IMR-90 (cell line): ENCODE measurements at regions not wholly inside any gene's neighbourhood (a gene's known extent, or its start where the extent isn't known, plus 50 kb on each side); places are given as distances from the start of the nearest gene placed in this dataset.
A peak's percentile ranks its signal among the peaks of the same experiment; 100 is the strongest.

Source experiments
- ATAC-seq: fragments of 200-7000 bp; cut with Tn5 transposase; 2 replicates; pipeline ENCODE4 v1.9.1; 2020; ENCODE audit warnings: low read depth, mild to moderate bottlenecking, moderate library complexity
- BruUV-seq: library from RNA; stranded (reverse); fragments of 400-500 nt; replicated peaks from 2 replicates; lab custom pipeline; 2021; lab: Mats Ljungman, UMichigan
- CTCF ChIA-PET: fragments of 300-600 bp; formaldehyde crosslinking; extraction: SDS; loops from one replicate; lab custom pipeline; 2021; ENCODE audit warnings: antibody characterized with exemption; lab: Yijun Ruan, JAX
- POLR2A ChIA-PET: fragments of 300-600 bp; sonication (Branson Sonifier 250); formaldehyde crosslinking; loops from one replicate; lab custom pipeline; 2022; ENCODE audit warnings: antibody characterized with exemption; ENCODE audit not compliant: unreplicated experiment; lab: Charles Lee
- DNase-seq: peaks from one replicate; pipeline ENCODE4 v3.0.0; 2013
- H2AFZ ChIP-seq: replicated peaks from 2 replicates; pipeline ENCODE3; 2013; ENCODE audit warnings: low read length, mild to moderate bottlenecking; ENCODE audit not compliant: poor library complexity
- H2AK5ac ChIP-seq: 2 replicates; pipeline ENCODE4 v1.6.1; 2013; ENCODE audit warnings: low read depth, low read length, inconsistent platforms
- H2AK9ac ChIP-seq: replicated peaks from 2 replicates; pipeline ENCODE3; 2013; ENCODE audit warnings: mild to moderate bottlenecking, low read depth, low read length, moderate library complexity; ENCODE audit not compliant: poor library complexity
- H2BK120ac ChIP-seq: 2 replicates; pipeline ENCODE4 v1.6.1; 2013; ENCODE audit warnings: low read depth, low read length, inconsistent platforms
- H2BK15ac ChIP-seq: 3 replicates; pipeline ENCODE4 v1.6.1; 2013; ENCODE audit warnings: low read depth, low read length, inconsistent platforms
- H2BK20ac ChIP-seq: 2 replicates; pipeline ENCODE4 v1.6.1; 2013; ENCODE audit warnings: low read depth, mild to moderate bottlenecking, inconsistent platforms, low read length, moderate library complexity
- H2BK5ac ChIP-seq: 2 replicates; pipeline ENCODE4 v1.6.1; 2013; ENCODE audit warnings: mild to moderate bottlenecking, low read depth, low read length, inconsistent platforms; ENCODE audit not compliant: poor library complexity, severe bottlenecking
- H3K14ac ChIP-seq: replicated peaks from 2 replicates; pipeline ENCODE4 v1.6.1; 2013; ENCODE audit warnings: low read depth, low read length, inconsistent platforms
- H3K18ac ChIP-seq: 2 replicates; pipeline ENCODE4 v1.6.1; 2013; ENCODE audit warnings: low read depth, low read length, control low read depth
- H3K23ac ChIP-seq: 2 replicates; pipeline ENCODE4 v1.6.1; 2013; ENCODE audit warnings: low read depth, low read length, inconsistent platforms
- H3K27ac ChIP-seq: 2 replicates; pipeline ENCODE4 v1.5.1; 2013; ENCODE audit warnings: mild to moderate bottlenecking, control low read depth, low read length; ENCODE audit not compliant: insufficient read depth
- H3K27me3 ChIP-seq: 2 replicates; pipeline ENCODE4 v1.6.1; 2013; ENCODE audit warnings: low read length; ENCODE audit not compliant: control insufficient read depth, insufficient read depth
- H3K36me3 ChIP-seq: 2 replicates; pipeline ENCODE4 v1.6.1; 2013; ENCODE audit warnings: low read length, mixed read lengths; ENCODE audit not compliant: control insufficient read depth, insufficient read depth
- H3K4ac ChIP-seq: 2 replicates; pipeline ENCODE4 v1.6.1; 2013; ENCODE audit warnings: low read depth, low read length, inconsistent platforms
- H3K4me1 ChIP-seq: 2 replicates; pipeline ENCODE4 v1.6.1; 2013; ENCODE audit warnings: low read length, mixed read lengths; ENCODE audit not compliant: control insufficient read depth, insufficient read depth
- H3K4me2 ChIP-seq: 2 replicates; pipeline ENCODE4 v1.6.1; 2013; ENCODE audit warnings: low read depth, mild to moderate bottlenecking, control low read depth, low read length, moderate library complexity
- H3K4me3 ChIP-seq: 2 replicates; pipeline ENCODE4 v1.5.1; 2013; ENCODE audit warnings: low read depth, mild to moderate bottlenecking, control low read depth, low read length, moderate library complexity; ENCODE audit not compliant: insufficient read depth
- H3K56ac ChIP-seq: 2 replicates; pipeline ENCODE4 v1.6.1; 2013; ENCODE audit warnings: low read length, inconsistent platforms; ENCODE audit not compliant: insufficient read depth; ENCODE audit errors: extremely low read depth
- H3K79me1 ChIP-seq, 2 experiments: 2 replicates each; pipeline ENCODE4 v1.6.1; 2013; ENCODE audit warnings: low read length in 2 of 2, inconsistent platforms in 1 of 2, low read depth in 1 of 2
- H3K9ac ChIP-seq: 2 replicates; pipeline ENCODE4 v1.6.1; 2013; ENCODE audit warnings: low read depth, low read length, control low read depth
- H3K9me1 ChIP-seq: 2 replicates; pipeline ENCODE4 v1.6.1; 2013; ENCODE audit warnings: low read length, inconsistent platforms; ENCODE audit not compliant: insufficient read depth
- H3K9me3 ChIP-seq: 2 replicates; pipeline ENCODE4 v1.6.1; 2013; ENCODE audit warnings: low read length; ENCODE audit not compliant: control insufficient read depth, insufficient read depth
- H4K20me1 ChIP-seq: 2 replicates; pipeline ENCODE4 v1.6.1; 2013; ENCODE audit warnings: low read length, inconsistent platforms; ENCODE audit not compliant: insufficient read depth
- H4K5ac ChIP-seq: 2 replicates; pipeline ENCODE4 v1.6.1; 2013; ENCODE audit warnings: mild to moderate bottlenecking, low read depth, low read length, control low read depth
- H4K8ac ChIP-seq, 2 experiments: 2 replicates each; pipeline ENCODE4 v1.6.1; 2013; ENCODE audit warnings: low read depth in 2 of 2, low read length in 2 of 2, control low read depth in 1 of 2, inconsistent platforms in 1 of 2
- H4K91ac ChIP-seq: 2 replicates; pipeline ENCODE4 v1.6.1; 2013; ENCODE audit warnings: low read depth, low read length, inconsistent platforms; ENCODE audit not compliant: insufficient read depth
- BHLHE40 ChIP-seq: fragments of 150-350 bp; IDR thresholded peaks from 2 replicates; pipeline ENCODE4 v1.6.1; 2016; ENCODE audit warnings: mild to moderate bottlenecking, low read depth, low read length
- CEBPB ChIP-seq: IDR thresholded peaks from 2 replicates; pipeline ENCODE4 v1.6.1; 2012; ENCODE audit warnings: low read depth, low read length, improper control_type of control experiment
- CHD1 ChIP-seq: IDR thresholded peaks from 2 replicates; pipeline ENCODE4 v1.6.1; 2012; ENCODE audit warnings: low read depth, low read length, improper control_type of control experiment
- CTCF ChIP-seq: conservative IDR thresholded peaks from 2 replicates; pipeline ENCODE4 v1.5.1; 2012; ENCODE audit warnings: mild to moderate bottlenecking, low read depth, low read length, improper control_type of control experiment
- ELK1 ChIP-seq: fragments of 150-350 bp; IDR thresholded peaks from 2 replicates; pipeline ENCODE4 v1.6.1; 2016; ENCODE audit warnings: low read depth, mild to moderate bottlenecking, low read length, moderate library complexity, borderline replicate concordance
- FOS ChIP-seq: fragments of 150-350 bp; IDR thresholded peaks from 2 replicates; pipeline ENCODE4 v1.6.1; 2016; ENCODE audit warnings: low read depth, low read length
- MAFK ChIP-seq: IDR thresholded peaks from 2 replicates; pipeline ENCODE4 v1.6.1; 2012; ENCODE audit warnings: low read depth, low read length, improper control_type of control experiment
- MAZ ChIP-seq: IDR thresholded peaks from 2 replicates; pipeline ENCODE4 v1.6.1; 2012; ENCODE audit warnings: low read depth, mild to moderate bottlenecking, low read length, improper control_type of control experiment, moderate library complexity, borderline replicate concordance
- MXI1 ChIP-seq: IDR thresholded peaks from 2 replicates; pipeline ENCODE4 v1.6.1; 2012; ENCODE audit warnings: low read depth, mild to moderate bottlenecking, low read length, moderate library complexity, borderline replicate concordance
- NFE2L2 ChIP-seq: fragments of 150-350 bp; IDR thresholded peaks from 2 replicates; pipeline ENCODE4 v1.6.1; 2016; ENCODE audit warnings: low read depth, mild to moderate bottlenecking, low read length
- POLR2A ChIP-seq: IDR thresholded peaks from 2 replicates; pipeline ENCODE4 v1.6.1; 2012; ENCODE audit warnings: mild to moderate bottlenecking, low read depth, low read length
- RAD21 ChIP-seq: IDR thresholded peaks from 2 replicates; pipeline ENCODE4 v1.6.1; 2012; ENCODE audit warnings: low read length, improper control_type of control experiment
- RCOR1 ChIP-seq: IDR thresholded peaks from 2 replicates; pipeline ENCODE4 v1.6.1; 2012; ENCODE audit warnings: mild to moderate bottlenecking, low read length, improper control_type of control experiment; ENCODE audit not compliant: insufficient replicate concordance
- RFX5 ChIP-seq: IDR thresholded peaks from 2 replicates; pipeline ENCODE4 v1.8.0; 2012; ENCODE audit warnings: low read depth, mild to moderate bottlenecking, low read length, moderate library complexity
- SMC3 ChIP-seq: fragments of 150-350 bp; IDR thresholded peaks from 2 replicates; pipeline ENCODE4 v1.6.1; 2016; ENCODE audit warnings: low read depth, mild to moderate bottlenecking, antibody characterized with exemption, low read length, moderate library complexity
- USF2 ChIP-seq: fragments of 150-350 bp; IDR thresholded peaks from 2 replicates; pipeline ENCODE4 v1.6.1; 2017; ENCODE audit warnings: mild to moderate bottlenecking, antibody characterized with exemption, low read length, low read depth
- dilution Hi-C: fragments of 300-500 bp; cut with HindIII; formaldehyde crosslinking; loops from one replicate; pipeline ENCODE4 v1.14.3; 2018; ENCODE audit warnings: low sequenced_read_pairs; ENCODE audit not compliant: unreplicated experiment
- in situ Hi-C: fragments of 300-500 bp; cut with MboI; formaldehyde crosslinking; loops from 3 replicates; pipeline ENCODE4 v1.14.3; 2019; ENCODE audit warnings: low sequenced_read_pairs, inconsistent platforms, mixed read lengths
- intact Hi-C: fragments of 100-400 bp; cut with micrococcal nuclease; formaldehyde crosslinking; loops from 2 replicates; pipeline ENCODE4 v1.10.0; 2022

- Histone ChIP-seq H2AK9ac (no peak overlapping the region), H3K36me3 (no peaks in the 10 kb centered on the region), H3K18ac (no peak overlapping the region), H3K4me3 (no peak overlapping the region), H3K4ac (no peak overlapping the region), H2BK20ac (no peak overlapping the region), H3K9ac (no peak overlapping the region), H2AFZ (no peak overlapping the region), H3K27me3 (no peaks in the 10 kb centered on the region), H3K14ac (no peak overlapping the region), H3K79me1 (no peaks in the 10 kb centered on the region), H2BK120ac (no peak overlapping the region), H2BK15ac (no peak overlapping the region), H2BK5ac (no peak overlapping the region), H3K9me1 (no peaks in the 10 kb centered on the region), H3K23ac (no peak overlapping the region), H4K20me1 (no peaks in the 10 kb centered on the region), H4K8ac (no peak overlapping the region), H3K9me3 (peaks cover 2% of the 10 kb centered on the region), H3K56ac (no peak overlapping the region), H4K5ac (no peak overlapping the region), H3K4me1 (no peaks in the 10 kb centered on the region), H4K91ac (no peak overlapping the region), H2AK5ac (no peak overlapping the region), H3K4me2 (no peak overlapping the region), H3K27ac (no peak overlapping the region)
- no TSS peak for BruUV-seq
- ChIA-PET CTCF (no interaction called here), POLR2A (no interaction called here)
- in situ Hi-C loops, result no loop called here
- intact Hi-C loops, result no loop called here
- TF ChIP-seq RFX5 (no peak), POLR2A (no peak), CTCF (no peak), MAZ (no peak), ELK1 (no peak), BHLHE40 (no peak), CHD1 (no peak), FOS (no peak), CEBPB (no peak), SMC3 (no peak), MXI1 (no peak), RAD21 (no peak), MAFK (no peak), RCOR1 (no peak), USF2 (no peak), NFE2L2 (no peak)
- dilution Hi-C loops, result no loop called here
- ATAC-seq (no peak), DNase-seq (peak; percentile 0)
Observed at GRCh38 chr2:193966590-193966989, 1690.4 kb upstream of the SLC39A10 start.
